ENCODE measurements at regions not wholly inside any gene's neighbourhood (a gene's known extent, or its start where the extent isn't known, plus 50 kb on each side); places are given as distances from the start of the nearest gene placed in this dataset.

DNA sequence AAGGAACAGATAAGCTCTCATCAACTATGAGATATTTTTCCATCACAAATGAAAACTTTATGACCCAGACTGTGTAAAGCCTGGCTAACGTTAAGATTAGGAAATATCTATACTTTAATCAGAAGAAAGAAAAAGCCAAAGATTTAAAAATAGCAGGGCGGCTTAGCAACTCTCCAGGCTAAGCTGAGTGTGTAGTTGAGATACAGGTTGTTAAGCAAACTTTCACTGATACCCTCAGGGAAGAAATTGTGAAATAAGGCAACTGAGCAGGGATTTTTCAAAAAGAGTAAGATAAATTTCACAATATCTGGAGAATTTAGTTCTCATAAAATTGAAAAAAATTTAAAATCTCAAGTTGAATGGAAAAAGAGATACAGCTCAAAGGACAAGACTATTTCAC, 382.0 kb downstream of the RAPGEF2 start:
- Histone ChIP-seq H3K79me2 (ENCODE audit: insufficient read depth, low read length) (no peaks in the 10 kb centered on the region), H3K4me3 (replicated peaks in 1 of 2; ENCODE audit: low read depth in 1 of 2, low read length in 2 of 2) (no peak overlapping the region), H3K9me3 (ENCODE audit: control insufficient read depth in 1 of 2, insufficient read depth in 1 of 2, low read depth in 1 of 2, low read length in 2 of 2) (no peaks in the 10 kb centered on the region), H3K27ac (ENCODE audit: low read depth, low read length) (no peak overlapping the region), H3K27me3 (ENCODE audit: insufficient read depth, low read length) (no peaks in the 10 kb centered on the region), H3K9ac (ENCODE audit: low read length) (no peak overlapping the region), H2AFZ (ENCODE audit: low read depth, low read length, poor library complexity, severe bottlenecking) (no peak overlapping the region), H4K20me1 (ENCODE audit: insufficient read depth) (no peaks in the 10 kb centered on the region), H3K36me3 (ENCODE audit: control insufficient read depth in 1 of 2, insufficient read depth in 2 of 2, low read length in 2 of 2) (no peaks in the 10 kb centered on the region), H3K9me2 (ENCODE audit: insufficient read depth) (no peaks in the 10 kb centered on the region), H3K4me1 (ENCODE audit: control insufficient read depth in 1 of 2, insufficient read depth in 2 of 2, low read length in 2 of 2) (peaks cover 0 to 4% of the 10 kb centered on the region in 2 experiments; a peak in 1 of 4 replicates), H3K4me2 (ENCODE audit: low read length) (no peak overlapping the region)
- no TSS peak for BruUV-seq (replicated peaks)
- DNase-seq (ENCODE audit: low read depth, low spot score) (no peak), ATAC-seq (no peak)
- ChIA-PET POLR2A (interaction anchor here (0.5 kb wide), 1 partner anchor 9 kb away, joined by 4 read pairs; no protein-coding TSS in a partner anchor), CTCF (no interaction called here), RAD21 (ENCODE audit: low non-redundant PET in 1 of 2, low total read pairs in 2 of 2, uncharacterized antibody in 2 of 2, unreplicated experiment in 2 of 2) (no interaction called here)
- TF ChIP-seq POLR2AphosphoS5 (IDR thresholded peaks at IDR 0.05; ENCODE audit: low read depth, low read length), result no peak
- TF ChIP-seq RAD21 (IDR thresholded peaks at IDR 0.05; ENCODE audit: low read depth), result no peak
- intact Hi-C loops (cut with micrococcal nuclease), result loop anchor here (5.0 to 10.0 kb wide), 3 partner anchors 462 to 1767 kb away; no protein-coding TSS in a partner anchor

DNA sequence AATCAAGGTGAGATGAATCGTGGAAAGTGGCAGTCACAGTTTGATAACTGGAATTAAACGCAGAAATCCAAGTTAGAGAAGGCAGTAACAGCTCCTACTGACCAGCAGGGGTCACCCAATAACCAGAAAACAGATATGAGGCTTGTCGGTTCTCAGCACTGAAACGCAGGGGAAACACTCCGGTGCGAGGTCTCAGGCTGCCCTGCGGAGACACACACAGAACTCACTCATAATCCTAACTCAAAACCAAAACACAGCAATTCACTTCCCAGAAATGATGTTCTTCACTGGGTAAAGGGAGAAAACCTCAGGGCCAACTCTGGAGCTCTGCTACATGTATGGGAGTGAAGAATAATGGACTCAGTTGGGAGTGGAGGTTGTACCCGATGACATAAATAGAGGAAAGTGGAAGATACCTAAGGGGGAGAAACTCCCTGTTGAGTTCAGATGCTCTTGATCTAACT, 384.4 kb downstream of the RAPGEF2 start:
- H3K9me2 ChIP-seq (ENCODE audit: insufficient read depth), result no peaks in the 10 kb centered on the region
- RAD21 ChIA-PET (ENCODE audit: low non-redundant PET in 1 of 2, low total read pairs in 2 of 2, uncharacterized antibody in 2 of 2, unreplicated experiment in 2 of 2), result no interaction called here
- no peaks in the 10 kb centered on the region for H3K9me3 ChIP-seq (ENCODE audit: control insufficient read depth in 1 of 2, insufficient read depth in 1 of 2, low read depth in 1 of 2, low read length in 2 of 2)
- H3K4me3 ChIP-seq (replicated peaks in 1 of 2; ENCODE audit: low read depth in 1 of 2, low read length in 2 of 2), result 0 out of 4 replicates have a peak overlapping the region, but pooled peaks have one; percentile 7 to 23
- CTCF ChIA-PET, result interaction anchor here (0.6 to 1.2 kb wide), 3 partner anchors 10 to 426 kb away, joined by 3 read pairs; no protein-coding TSS in a partner anchor
- H2AFZ ChIP-seq (ENCODE audit: low read depth, low read length, poor library complexity, severe bottlenecking), result peak overlapping the region; percentile 98
- H3K9ac ChIP-seq (ENCODE audit: low read length), result no peak overlapping the region
- DNase-seq (ENCODE audit: low read depth, low spot score) (peak; percentile 65), ATAC-seq (peak; percentile 97)
- H3K27me3 ChIP-seq (ENCODE audit: insufficient read depth, low read length), result no peaks in the 10 kb centered on the region
- no peaks in the 10 kb centered on the region for H3K79me2 ChIP-seq (ENCODE audit: insufficient read depth, low read length)
- H3K4me2 ChIP-seq (ENCODE audit: low read length), result peak overlapping the region; percentile 66
- no peaks in the 10 kb centered on the region for H3K36me3 ChIP-seq (ENCODE audit: control insufficient read depth in 1 of 2, insufficient read depth in 2 of 2, low read length in 2 of 2)
- no TSS peak for BruUV-seq (replicated peaks)
- H4K20me1 ChIP-seq (ENCODE audit: insufficient read depth), result no peaks in the 10 kb centered on the region
- POLR2A ChIA-PET, result no interaction called here
- TF ChIP-seq, protein P1, sequence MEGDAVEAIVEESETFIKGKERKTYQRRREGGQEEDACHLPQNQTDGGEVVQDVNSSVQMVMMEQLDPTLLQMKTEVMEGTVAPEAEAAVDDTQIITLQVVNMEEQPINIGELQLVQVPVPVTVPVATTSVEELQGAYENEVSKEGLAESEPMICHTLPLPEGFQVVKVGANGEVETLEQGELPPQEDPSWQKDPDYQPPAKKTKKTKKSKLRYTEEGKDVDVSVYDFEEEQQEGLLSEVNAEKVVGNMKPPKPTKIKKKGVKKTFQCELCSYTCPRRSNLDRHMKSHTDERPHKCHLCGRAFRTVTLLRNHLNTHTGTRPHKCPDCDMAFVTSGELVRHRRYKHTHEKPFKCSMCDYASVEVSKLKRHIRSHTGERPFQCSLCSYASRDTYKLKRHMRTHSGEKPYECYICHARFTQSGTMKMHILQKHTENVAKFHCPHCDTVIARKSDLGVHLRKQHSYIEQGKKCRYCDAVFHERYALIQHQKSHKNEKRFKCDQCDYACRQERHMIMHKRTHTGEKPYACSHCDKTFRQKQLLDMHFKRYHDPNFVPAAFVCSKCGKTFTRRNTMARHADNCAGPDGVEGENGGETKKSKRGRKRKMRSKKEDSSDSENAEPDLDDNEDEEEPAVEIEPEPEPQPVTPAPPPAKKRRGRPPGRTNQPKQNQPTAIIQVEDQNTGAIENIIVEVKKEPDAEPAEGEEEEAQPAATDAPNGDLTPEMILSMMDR (IDR thresholded peaks at IDR 0.05 in 2 of 3, conservative IDR thresholded peaks at IDR 0.05 in 1 of 3; ENCODE audit: borderline replicate concordance in 1 of 3, insufficient read depth in 1 of 3, low read depth in 2 of 3, low read length in 2 of 3), result peak; percentile 45 to 90 (median 74); a peak in 5 of 6 replicates
- TF ChIP-seq POLR2AphosphoS5 (IDR thresholded peaks at IDR 0.05; ENCODE audit: low read depth, low read length) (no peak), ELF1 (IDR thresholded peaks at IDR 0.05; ENCODE audit: borderline replicate concordance, low read depth) (no peak), SIN3A (IDR thresholded peaks at IDR 0.05; ENCODE audit: low read depth) (no peak), RAD21 (IDR thresholded peaks at IDR 0.05; ENCODE audit: low read depth) (peak; percentile 91), SP1 (IDR thresholded peaks at IDR 0.05; ENCODE audit: low read depth) (no peak), EGR1 (IDR thresholded peaks at IDR 0.05; ENCODE audit: low read depth) (no peak), EZH2phosphoT487 (IDR thresholded peaks at IDR 0.05; ENCODE audit: borderline replicate concordance) (no peak)
- TF ChIP-seq, protein P2, sequence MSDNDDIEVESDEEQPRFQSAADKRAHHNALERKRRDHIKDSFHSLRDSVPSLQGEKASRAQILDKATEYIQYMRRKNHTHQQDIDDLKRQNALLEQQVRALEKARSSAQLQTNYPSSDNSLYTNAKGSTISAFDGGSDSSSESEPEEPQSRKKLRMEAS (IDR thresholded peaks at IDR 0.05), result 0 out of 2 replicates have a peak, but pooled peaks have one; percentile 16
- TF ChIP-seq, protein P3, sequence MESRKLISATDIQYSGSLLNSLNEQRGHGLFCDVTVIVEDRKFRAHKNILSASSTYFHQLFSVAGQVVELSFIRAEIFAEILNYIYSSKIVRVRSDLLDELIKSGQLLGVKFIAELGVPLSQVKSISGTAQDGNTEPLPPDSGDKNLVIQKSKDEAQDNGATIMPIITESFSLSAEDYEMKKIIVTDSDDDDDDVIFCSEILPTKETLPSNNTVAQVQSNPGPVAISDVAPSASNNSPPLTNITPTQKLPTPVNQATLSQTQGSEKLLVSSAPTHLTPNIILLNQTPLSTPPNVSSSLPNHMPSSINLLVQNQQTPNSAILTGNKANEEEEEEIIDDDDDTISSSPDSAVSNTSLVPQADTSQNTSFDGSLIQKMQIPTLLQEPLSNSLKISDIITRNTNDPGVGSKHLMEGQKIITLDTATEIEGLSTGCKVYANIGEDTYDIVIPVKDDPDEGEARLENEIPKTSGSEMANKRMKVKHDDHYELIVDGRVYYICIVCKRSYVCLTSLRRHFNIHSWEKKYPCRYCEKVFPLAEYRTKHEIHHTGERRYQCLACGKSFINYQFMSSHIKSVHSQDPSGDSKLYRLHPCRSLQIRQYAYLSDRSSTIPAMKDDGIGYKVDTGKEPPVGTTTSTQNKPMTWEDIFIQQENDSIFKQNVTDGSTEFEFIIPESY (IDR thresholded peaks at IDR 0.05; ENCODE audit: extremely low read depth, insufficient replicate concordance, low read length), result no peak
- intact Hi-C loops (cut with micrococcal nuclease), result loop anchor here (2.0 to 10.0 kb wide), 4 partner anchors 277 to 1765 kb away; no protein-coding TSS in a partner anchor
- no peak overlapping the region for H3K27ac ChIP-seq (ENCODE audit: low read depth, low read length)
- H3K4me1 ChIP-seq (ENCODE audit: control insufficient read depth in 1 of 2, insufficient read depth in 2 of 2, low read length in 2 of 2), result peaks cover 0 to 4% of the 10 kb centered on the region in 2 experiments; a peak in 1 of 4 replicates

Measured in HCT116 (cell line).